H7 (cell line): ENCODE measurements at regions not wholly inside any gene's neighbourhood (a gene's known extent, or its start where the extent isn't known, plus 50 kb on each side); places are given as distances from the start of the nearest gene placed in this dataset.

Experiments used
- DNase-seq: peaks from one replicate; pipeline ENCODE4 v3.0.0; 2012
- H3K27me3 ChIP-seq: 2 replicates; pipeline ENCODE4 v1.6.0; 2011; ENCODE audit warnings: mild to moderate bottlenecking, low read length; ENCODE audit not compliant: control insufficient read depth, insufficient read depth
- H3K36me3 ChIP-seq: replicated peaks from 2 replicates; pipeline ENCODE4 v1.5.1; 2011; ENCODE audit warnings: low read length; ENCODE audit not compliant: control insufficient read depth, insufficient read depth
- H3K4me3 ChIP-seq: 2 replicates; pipeline ENCODE4 v1.5.1; 2011; ENCODE audit warnings: low read depth, mild to moderate bottlenecking, control low read depth, low read length, moderate library complexity; ENCODE audit not compliant: insufficient read depth

DNA sequence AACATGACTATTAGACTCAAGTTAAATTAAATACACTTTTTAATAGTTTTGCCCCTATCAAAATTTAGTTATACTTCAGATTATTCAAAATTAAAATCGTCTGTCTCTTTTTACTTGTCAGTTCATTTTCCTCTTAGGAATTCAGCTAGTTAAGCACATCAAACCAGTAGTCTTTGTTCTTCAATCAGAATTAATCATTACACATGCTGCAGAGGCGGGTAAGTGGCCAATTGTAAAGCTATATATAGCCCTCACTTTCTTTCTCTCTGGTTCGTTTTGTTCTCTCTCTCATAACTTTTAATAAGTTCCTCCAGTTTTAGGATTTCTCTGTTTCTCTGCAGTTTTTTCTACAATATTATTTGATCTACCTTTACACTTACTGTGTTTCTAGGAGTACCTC, 359.1 kb upstream of the PABPC4L start:
- no peak for DNase-seq
- H3K36me3 ChIP-seq = no peaks in the 10 kb centered on the region
- no peak overlapping the region for H3K4me3 ChIP-seq
- H3K27me3 ChIP-seq = no peaks in the 10 kb centered on the region

DNA sequence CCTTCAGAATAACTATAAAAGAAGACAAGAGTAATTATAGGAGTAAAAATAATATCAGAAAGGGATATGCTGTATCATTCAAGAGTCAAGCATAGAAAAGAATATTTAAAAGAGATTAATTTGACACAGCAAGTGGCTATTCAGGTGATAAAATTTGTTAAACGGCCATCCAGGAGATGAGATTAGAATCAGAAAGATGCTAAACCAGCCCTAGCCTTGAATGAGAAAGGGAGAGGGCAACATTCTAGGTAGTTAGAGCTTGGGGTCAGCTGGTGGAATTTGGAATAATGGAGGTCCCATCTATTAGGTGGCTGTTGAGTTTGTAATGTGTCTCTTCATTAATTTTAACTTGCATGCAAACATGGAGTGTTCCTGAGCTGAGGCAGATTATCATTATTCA, 350.5 kb upstream of the PABPC4L start:
- no peaks in the 10 kb centered on the region for H3K36me3 ChIP-seq
- H3K27me3 ChIP-seq = no peaks in the 10 kb centered on the region
- no peak overlapping the region for H3K4me3 ChIP-seq
- no peak for DNase-seq

DNA sequence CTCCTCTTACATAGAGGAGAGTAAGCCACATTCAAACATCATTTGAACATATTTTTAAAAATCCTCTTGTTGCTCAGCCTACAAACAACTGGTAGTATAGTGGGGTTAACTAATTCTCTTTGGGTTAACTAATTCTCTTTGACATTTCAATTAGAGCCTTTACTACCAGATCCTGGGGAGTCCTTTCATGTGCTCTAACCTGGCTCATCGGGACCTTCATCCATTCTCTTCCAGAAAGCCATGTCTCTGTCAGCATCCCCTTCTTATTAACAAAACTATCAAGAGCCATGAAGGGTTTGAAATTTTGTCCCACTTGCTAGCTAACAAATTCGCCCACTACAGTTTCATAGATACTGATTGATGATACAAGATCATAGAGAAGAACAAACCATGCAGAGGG, 349.8 kb upstream of the PABPC4L start:
- H3K4me3 ChIP-seq = no peak overlapping the region
- H3K27me3 ChIP-seq = no peaks in the 10 kb centered on the region
- DNase-seq = no peak
- H3K36me3 ChIP-seq = no peaks in the 10 kb centered on the region

DNA sequence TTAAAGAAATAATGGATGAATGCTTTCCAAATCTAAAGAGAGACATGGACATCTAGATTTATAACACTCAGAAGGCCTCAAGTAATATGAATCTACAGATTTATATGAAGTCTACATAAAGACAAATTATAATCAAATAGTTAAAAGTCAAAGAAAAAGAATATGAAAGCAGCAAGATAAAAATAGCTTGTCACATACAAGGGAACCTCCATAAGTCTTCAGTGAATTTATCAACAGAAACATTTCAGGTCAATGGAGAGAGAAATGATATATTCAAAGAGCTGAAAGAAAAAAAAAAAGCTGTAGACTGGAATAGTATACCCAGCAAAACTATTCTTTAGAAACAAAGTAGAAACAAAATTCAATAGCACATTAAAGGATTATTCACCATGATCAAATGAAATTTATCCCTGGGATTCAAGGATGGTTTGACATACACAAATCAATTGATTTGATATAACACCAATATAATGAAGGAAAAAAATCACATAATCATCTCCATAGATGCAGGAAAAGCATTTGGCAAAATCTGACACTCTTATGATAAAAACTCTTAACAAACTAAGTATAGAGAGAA, 346.6 kb upstream of the PABPC4L start:
- no peak overlapping the region for H3K4me3 ChIP-seq
- DNase-seq = no peak
- H3K36me3 ChIP-seq = no peaks in the 10 kb centered on the region
- H3K27me3 ChIP-seq = no peaks in the 10 kb centered on the region

DNA sequence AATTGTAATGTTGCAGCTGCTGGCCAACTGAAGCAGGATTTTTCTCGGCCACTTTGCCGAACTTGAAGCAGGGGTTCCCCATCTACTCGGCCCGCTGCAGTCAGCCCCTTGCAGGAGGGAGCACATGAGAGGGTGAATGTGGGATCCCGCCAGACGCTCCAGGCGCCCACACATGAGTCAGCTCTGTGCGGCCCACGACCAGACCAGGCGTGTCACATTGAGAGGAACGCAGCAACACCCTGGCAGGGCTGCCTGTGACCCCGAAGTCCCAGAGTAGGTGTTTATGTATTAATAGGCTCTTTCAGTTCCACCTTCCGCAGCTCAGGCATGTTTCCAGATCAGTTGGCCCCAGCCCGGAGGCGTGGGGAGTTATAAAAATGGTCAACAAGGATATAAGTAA, 344.7 kb upstream of the PABPC4L start:
- DNase-seq = no peak
- Histone ChIP-seq H3K27me3 (no peaks in the 10 kb centered on the region), H3K36me3 (no peaks in the 10 kb centered on the region), H3K4me3 (no peak overlapping the region)

DNA sequence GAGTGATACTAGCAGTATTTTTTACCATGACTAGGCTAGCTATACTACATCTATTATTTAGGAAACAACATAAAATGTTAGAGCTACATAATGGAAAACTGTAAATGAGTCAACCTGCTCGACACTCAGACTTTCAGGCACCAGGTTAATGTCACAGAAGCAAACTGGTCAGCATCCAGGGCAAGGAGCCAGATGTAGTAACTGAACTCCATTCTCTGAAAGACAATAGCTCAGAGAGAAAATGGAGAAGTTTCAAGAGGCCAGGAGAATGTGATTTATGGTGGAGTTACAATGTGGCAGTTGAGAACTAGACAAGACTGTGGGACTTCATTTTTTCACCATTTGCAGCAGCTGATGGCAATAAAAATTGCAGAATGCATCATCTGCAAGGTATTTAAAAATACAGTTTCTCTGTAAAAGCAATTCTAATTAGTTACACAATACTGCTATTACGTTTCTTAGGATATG, 342.7 kb upstream of the PABPC4L start:
- no peak for DNase-seq

DNA sequence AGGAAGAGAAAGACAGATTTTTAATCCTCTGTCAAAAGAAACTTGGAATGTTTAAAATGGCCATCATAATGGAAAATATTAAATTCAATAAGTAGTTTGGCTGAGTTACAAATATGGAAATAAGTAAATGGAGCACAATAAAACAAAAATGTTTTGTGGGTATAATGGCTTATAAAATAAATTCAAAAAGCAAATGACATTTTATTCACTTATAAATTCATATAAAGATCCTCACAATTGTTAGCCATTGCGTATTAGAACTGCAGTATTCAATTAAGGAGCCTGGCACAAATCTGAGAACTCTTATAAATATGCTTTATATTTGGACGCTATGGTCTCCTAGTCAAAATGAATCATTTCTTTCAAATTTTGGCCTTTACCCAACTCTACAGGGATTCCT, 339.0 kb upstream of the PABPC4L start:
- H3K36me3 ChIP-seq = no peaks in the 10 kb centered on the region
- H3K27me3 ChIP-seq = no peaks in the 10 kb centered on the region
- H3K4me3 ChIP-seq = no peak overlapping the region
- no peak for DNase-seq

More for the DNA sequence above, 342.7 kb upstream of the PABPC4L start:
- Histone ChIP-seq H3K27me3 (no peaks in the 10 kb centered on the region), H3K36me3 (no peaks in the 10 kb centered on the region), H3K4me3 (no peak overlapping the region)

DNA sequence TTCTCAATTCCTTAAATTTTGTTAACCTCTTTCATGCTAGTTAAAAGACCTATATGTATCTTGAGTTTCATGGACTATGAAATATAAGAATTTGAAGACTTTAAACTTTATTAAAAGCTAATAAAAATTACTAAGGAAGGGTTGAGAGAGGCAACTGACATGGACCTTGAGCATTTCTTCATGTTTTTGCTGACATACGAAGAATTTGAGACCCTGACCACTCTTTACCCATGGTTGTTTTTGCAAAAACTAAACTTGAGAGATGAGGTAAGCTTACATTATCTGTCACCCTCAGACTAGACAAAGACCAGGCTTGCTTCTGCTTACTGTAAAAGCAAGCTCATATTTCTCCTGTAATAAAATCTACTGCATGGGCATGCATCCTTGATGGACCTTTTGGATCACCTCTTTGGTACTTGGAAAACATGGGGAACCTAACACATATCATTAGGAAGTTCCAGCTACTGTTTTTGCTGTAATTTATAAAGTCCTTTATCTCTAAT, 338.2 kb upstream of the PABPC4L start:
- Histone ChIP-seq H3K4me3 (no peak overlapping the region), H3K27me3 (no peaks in the 10 kb centered on the region), H3K36me3 (no peaks in the 10 kb centered on the region)
- no peak for DNase-seq

DNA sequence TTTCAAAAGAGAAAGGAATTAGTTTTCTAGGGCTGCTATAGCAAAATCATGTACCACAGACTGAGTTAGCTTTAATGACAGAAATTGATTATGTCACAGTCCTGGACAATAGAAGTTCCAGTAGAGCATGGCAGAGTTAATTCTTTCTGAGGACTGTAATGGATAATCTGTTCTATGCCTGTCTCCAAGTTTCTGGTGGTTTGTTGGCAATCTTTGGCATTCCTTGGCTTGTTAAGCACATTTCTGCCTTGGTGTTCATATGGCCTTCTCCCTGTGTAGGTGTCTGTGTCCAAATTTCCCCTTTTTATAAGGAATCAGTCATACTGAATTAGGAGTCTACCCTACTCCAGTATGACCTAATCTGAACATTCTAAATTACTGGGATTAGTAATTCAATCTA, 336.1 kb upstream of the PABPC4L start:
- DNase-seq = no peak
- Histone ChIP-seq H3K4me3 (no peak overlapping the region), H3K27me3 (no peaks in the 10 kb centered on the region), H3K36me3 (no peaks in the 10 kb centered on the region)

DNA sequence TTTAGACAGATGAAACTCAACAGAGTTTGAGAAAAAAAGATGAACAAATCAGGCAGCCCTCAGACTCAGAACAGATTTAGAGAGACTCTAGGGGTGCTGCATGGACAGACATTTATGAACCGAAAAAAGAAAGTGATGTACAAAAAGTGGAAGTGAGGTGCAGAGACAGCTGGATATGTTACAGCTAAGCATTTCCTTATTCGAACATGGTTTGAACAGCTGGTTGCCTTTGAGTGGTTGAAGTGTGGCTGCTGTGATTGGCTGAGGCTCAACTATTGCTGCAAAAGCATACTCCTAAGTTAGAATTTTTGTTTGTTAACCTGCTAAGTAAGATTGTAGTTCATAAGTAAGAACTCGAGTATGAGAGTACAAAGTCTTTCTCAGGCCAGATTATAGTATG, 331.5 kb upstream of the PABPC4L start:
- Histone ChIP-seq H3K4me3 (no peak overlapping the region), H3K27me3 (no peaks in the 10 kb centered on the region), H3K36me3 (no peaks in the 10 kb centered on the region)
- no peak for DNase-seq

DNA sequence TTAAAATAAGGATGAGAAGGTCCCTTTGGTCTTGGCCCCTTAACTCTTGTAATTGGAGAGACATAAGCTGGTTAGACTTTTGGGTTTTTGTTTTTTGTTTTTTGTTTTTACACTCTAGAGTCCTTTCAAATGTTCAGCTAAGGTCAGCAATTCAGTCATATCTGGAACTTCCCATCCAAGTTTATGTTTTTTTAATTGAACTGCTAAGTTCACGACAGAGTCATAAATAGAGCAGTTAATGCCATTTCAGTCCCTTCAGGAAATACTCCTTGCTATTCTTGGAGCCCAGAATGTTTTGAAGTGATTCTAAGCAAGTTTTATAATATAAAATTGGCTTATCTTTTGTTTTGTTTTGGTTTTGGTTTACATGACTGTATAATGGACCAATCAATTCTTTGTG, 329.4 kb upstream of the PABPC4L start:
- Histone ChIP-seq H3K36me3 (no peaks in the 10 kb centered on the region), H3K27me3 (no peaks in the 10 kb centered on the region)
- no peak for DNase-seq

DNA sequence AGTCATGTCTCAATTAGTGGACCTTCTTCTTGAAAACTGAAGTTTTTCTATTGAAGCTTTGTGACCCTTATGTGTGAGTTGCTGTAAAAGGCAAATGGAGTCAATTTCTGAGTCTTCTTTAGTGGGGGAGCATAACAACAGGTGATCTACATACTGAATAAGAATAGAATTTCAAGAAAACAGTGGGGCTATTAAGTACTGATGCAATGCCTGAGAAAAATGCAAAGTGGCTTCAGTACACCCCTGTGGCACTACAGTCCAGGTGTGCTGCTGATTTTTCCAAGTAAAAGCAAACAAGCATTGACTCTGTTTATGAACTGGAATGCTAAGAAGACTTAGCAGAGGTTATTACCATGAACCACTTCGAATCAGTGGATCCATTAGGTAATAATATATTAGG, 328.0 kb upstream of the PABPC4L start:
- H3K27me3 ChIP-seq = no peaks in the 10 kb centered on the region
- no peaks in the 10 kb centered on the region for H3K36me3 ChIP-seq
- H3K4me3 ChIP-seq = no peak overlapping the region
- DNase-seq = no peak

More for the DNA sequence above, 329.4 kb upstream of the PABPC4L start:
- H3K4me3 ChIP-seq = no peak overlapping the region

DNA sequence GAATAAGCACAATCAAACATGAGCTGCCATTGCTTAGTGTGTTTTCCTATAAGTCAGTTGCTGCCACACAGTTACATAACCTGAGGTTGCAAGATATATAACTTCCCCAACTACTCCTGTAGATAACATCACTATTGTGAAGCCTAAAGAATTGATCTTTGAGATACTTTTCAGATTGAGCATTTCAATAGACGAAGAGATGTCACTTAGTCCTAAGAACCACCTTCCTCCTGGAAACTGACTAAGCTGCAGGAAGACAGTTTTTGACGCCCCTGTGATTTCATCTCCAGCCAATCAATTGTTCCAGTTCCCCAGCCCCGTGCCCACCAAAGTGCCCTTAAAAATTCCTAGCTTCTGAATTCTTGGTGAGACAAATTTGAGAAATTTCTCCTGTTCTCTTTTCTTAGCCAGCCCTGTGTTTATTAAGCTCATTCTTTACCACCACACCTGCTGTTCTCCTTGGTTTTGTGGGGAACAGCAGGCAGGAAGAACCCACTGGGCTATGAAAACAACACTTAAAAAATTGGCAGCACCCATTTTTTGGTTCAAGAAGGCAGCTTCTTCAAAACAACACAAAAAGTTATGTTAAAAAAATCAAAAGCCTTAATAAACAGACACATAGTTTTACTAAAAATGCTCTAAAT, 317.1 kb upstream of the PABPC4L start:
- no peak for DNase-seq
- Histone ChIP-seq H3K27me3 (no peaks in the 10 kb centered on the region), H3K4me3 (no peak overlapping the region), H3K36me3 (no peaks in the 10 kb centered on the region)

DNA sequence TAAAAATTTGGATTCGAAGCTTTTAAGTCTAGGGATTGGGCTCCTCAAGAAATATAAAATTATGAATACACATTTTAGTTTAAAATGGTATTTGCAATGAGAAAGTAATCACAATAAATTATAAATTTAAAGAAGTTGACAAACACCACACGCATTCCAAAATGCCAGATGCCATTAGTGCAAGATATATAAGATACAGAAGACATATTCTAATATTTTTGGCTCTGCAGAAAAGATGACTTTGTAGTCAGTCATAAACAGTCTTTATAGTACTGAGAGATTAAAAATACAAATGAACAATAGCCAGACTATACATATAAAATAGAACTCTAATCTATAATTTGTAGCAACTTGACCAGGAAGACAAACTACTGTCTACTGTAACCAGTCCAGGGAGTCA, 309.0 kb upstream of the PABPC4L start:
- Histone ChIP-seq H3K27me3 (no peaks in the 10 kb centered on the region), H3K4me3 (no peak overlapping the region), H3K36me3 (no peaks in the 10 kb centered on the region)
- no peak for DNase-seq

DNA sequence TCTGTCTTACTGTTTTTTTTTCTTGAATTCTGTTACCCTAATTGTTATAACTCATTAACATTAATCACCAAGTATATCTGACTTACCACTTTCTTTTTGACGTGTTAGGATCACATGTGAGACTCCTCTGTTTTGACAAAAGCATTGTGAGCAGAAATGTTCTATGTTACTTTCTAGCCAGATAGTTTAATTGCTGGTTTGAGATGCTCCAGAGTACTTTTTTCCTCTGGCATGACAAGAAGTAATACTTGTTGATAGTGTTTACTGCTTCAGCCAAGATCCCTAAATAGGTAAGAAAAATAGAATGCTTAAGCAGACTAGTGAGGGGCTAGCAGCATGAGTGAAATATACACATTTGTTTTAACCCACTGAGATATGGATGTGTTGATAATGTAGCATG, 303.9 kb upstream of the PABPC4L start:
- Histone ChIP-seq H3K4me3 (no peak overlapping the region), H3K27me3 (no peaks in the 10 kb centered on the region), H3K36me3 (no peaks in the 10 kb centered on the region)
- DNase-seq = no peak
